ENCODE measurements at regions not wholly inside any gene's neighbourhood (a gene's known extent, or its start where the extent isn't known, plus 50 kb on each side); places are given as distances from the start of the nearest gene placed in this dataset.

DNA sequence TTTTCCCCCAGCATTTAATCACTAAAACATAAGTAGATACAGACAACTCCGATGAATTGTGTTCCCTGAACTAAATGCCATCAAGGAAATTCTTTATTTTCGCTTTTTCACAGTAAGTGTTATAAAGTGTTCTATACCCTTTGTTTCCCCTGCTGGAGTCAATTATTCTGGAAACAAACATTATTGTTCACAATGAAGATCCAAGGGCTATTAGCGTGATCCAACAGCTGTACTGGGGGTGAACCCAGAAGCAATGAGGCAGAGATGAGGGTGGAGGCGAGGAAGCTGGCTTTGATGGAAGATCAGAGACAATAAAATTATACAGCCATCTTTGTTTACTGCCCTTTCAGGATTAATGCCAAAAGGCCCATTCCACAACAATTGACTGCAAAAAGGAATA is 250.3 kb upstream of the IGF1R start:
- Histone ChIP-seq H3K4me1 (ENCODE audit: low read length) (no peaks in the 10 kb centered on the region), H3K9ac (ENCODE audit: low read length) (no peak overlapping the region), H3K27ac (ENCODE audit: low read length) (no peak overlapping the region), H3K4me3 (ENCODE audit: low read length) (no peak overlapping the region), H3K4me2 (ENCODE audit: low read length) (no peak overlapping the region), H3K79me2 (ENCODE audit: low read length) (no peaks in the 10 kb centered on the region), H2AFZ (ENCODE audit: low read depth, low read length) (no peak overlapping the region), H3K27me3 (ENCODE audit: low read depth, low read length) (peaks cover 11% of the 10 kb centered on the region), H3K9me3 (ENCODE audit: insufficient read depth, low read length) (no peaks in the 10 kb centered on the region), H4K20me1 (ENCODE audit: insufficient read depth, low read length) (no peaks in the 10 kb centered on the region), H3K36me3 (replicated peaks; ENCODE audit: low read depth, low read length) (no peaks in the 10 kb centered on the region)
- TF ChIP-seq EZH2phosphoT487 (IDR thresholded peaks at IDR 0.05; ENCODE audit: low read depth) = no peak
- TF ChIP-seq, protein P1, sequence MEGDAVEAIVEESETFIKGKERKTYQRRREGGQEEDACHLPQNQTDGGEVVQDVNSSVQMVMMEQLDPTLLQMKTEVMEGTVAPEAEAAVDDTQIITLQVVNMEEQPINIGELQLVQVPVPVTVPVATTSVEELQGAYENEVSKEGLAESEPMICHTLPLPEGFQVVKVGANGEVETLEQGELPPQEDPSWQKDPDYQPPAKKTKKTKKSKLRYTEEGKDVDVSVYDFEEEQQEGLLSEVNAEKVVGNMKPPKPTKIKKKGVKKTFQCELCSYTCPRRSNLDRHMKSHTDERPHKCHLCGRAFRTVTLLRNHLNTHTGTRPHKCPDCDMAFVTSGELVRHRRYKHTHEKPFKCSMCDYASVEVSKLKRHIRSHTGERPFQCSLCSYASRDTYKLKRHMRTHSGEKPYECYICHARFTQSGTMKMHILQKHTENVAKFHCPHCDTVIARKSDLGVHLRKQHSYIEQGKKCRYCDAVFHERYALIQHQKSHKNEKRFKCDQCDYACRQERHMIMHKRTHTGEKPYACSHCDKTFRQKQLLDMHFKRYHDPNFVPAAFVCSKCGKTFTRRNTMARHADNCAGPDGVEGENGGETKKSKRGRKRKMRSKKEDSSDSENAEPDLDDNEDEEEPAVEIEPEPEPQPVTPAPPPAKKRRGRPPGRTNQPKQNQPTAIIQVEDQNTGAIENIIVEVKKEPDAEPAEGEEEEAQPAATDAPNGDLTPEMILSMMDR (IDR thresholded peaks at IDR 0.05; ENCODE audit: low read depth, low read length) = no peak

DNA sequence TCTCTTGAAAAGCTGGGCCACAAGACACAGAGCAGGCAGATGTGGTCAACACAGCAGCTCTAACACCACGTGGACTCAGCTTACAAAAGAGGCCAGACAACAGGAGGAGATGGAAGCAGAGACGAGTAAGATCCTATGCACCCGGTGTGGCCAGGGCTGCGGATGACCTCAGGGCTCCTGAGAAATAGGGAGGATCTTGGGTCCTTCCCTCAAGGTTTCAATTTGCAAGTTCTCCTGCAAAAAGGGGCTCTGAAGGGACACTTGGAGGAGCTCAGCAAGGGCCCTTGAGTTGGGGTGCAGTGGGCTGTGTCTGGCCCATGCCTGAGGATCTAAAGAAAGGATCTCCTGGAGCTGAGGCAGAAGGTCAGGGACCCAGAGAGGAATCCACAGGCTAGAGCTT is 249.5 kb upstream of the IGF1R start:
- H3K9ac ChIP-seq (ENCODE audit: low read length) = no peak overlapping the region
- H2AFZ ChIP-seq (ENCODE audit: low read depth, low read length) = no peak overlapping the region
- H3K79me2 ChIP-seq (ENCODE audit: low read length) = no peaks in the 10 kb centered on the region
- H3K36me3 ChIP-seq (replicated peaks; ENCODE audit: low read depth, low read length) = no peaks in the 10 kb centered on the region
- no peaks in the 10 kb centered on the region for H3K9me3 ChIP-seq (ENCODE audit: insufficient read depth, low read length)
- TF ChIP-seq, protein P1 (IDR thresholded peaks at IDR 0.05; ENCODE audit: low read depth, low read length) = no peak
- no peak for TF ChIP-seq EZH2phosphoT487 (IDR thresholded peaks at IDR 0.05; ENCODE audit: low read depth)
- no peaks in the 10 kb centered on the region for H3K4me1 ChIP-seq (ENCODE audit: low read length)
- H3K27ac ChIP-seq (ENCODE audit: low read length) = no peak overlapping the region
- peaks cover 11% of the 10 kb centered on the region for H3K27me3 ChIP-seq (ENCODE audit: low read depth, low read length)
- no peak overlapping the region for H3K4me3 ChIP-seq (ENCODE audit: low read length)
- H3K4me2 ChIP-seq (ENCODE audit: low read length) = no peak overlapping the region
- H4K20me1 ChIP-seq (ENCODE audit: insufficient read depth, low read length) = no peaks in the 10 kb centered on the region

- no peaks in the 10 kb centered on the region for H3K36me3 ChIP-seq (replicated peaks; ENCODE audit: low read depth, low read length)
- TF ChIP-seq, protein P1 (IDR thresholded peaks at IDR 0.05; ENCODE audit: low read depth, low read length) = no peak
- TF ChIP-seq EZH2phosphoT487 (IDR thresholded peaks at IDR 0.05; ENCODE audit: low read depth) = no peak
- H3K27me3 ChIP-seq (ENCODE audit: low read depth, low read length) = peaks cover 11% of the 10 kb centered on the region
Observed at GRCh38 chr15:98400120-98400519, 248.2 kb upstream of the IGF1R start.

DNA sequence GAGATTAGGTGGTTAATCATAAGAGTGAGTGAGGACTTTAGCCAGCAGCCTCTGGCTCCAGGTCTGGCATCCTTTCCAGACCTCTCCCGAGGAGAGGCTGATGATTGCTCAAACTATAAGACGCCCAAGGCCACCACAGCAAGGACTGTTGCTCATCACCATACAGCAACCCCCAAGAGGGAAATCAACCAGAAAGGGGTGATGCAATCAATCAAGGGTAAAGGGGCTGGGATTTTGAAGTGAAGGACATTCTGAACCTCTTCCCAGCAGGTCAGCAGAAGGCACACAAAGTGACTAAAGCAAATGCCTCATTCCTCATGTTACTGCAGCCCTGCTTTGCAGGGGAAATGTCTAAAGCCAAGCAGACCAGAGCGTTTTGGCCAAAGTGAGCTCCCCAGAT is 247.3 kb upstream of the IGF1R start:
- no peak for TF ChIP-seq EZH2phosphoT487 (IDR thresholded peaks at IDR 0.05; ENCODE audit: low read depth)
- Histone ChIP-seq H3K4me3 (ENCODE audit: low read length) (no peak overlapping the region), H3K79me2 (ENCODE audit: low read length) (no peaks in the 10 kb centered on the region), H3K27ac (ENCODE audit: low read length) (no peak overlapping the region), H3K27me3 (ENCODE audit: low read depth, low read length) (peaks cover 11% of the 10 kb centered on the region), H3K4me2 (ENCODE audit: low read length) (no peak overlapping the region), H3K4me1 (ENCODE audit: low read length) (no peaks in the 10 kb centered on the region), H3K9ac (ENCODE audit: low read length) (no peak overlapping the region), H4K20me1 (ENCODE audit: insufficient read depth, low read length) (no peaks in the 10 kb centered on the region), H3K36me3 (replicated peaks; ENCODE audit: low read depth, low read length) (no peaks in the 10 kb centered on the region), H3K9me3 (ENCODE audit: insufficient read depth, low read length) (no peaks in the 10 kb centered on the region), H2AFZ (ENCODE audit: low read depth, low read length) (no peak overlapping the region)

More at GRCh38 chr15:98400120-98400519, 248.2 kb upstream of the IGF1R start:
- H3K9ac ChIP-seq (ENCODE audit: low read length) = no peak overlapping the region
- H3K79me2 ChIP-seq (ENCODE audit: low read length) = no peaks in the 10 kb centered on the region
- H3K9me3 ChIP-seq (ENCODE audit: insufficient read depth, low read length) = no peaks in the 10 kb centered on the region
- H2AFZ ChIP-seq (ENCODE audit: low read depth, low read length) = no peak overlapping the region
- no peak overlapping the region for H3K4me3 ChIP-seq (ENCODE audit: low read length)
- no peaks in the 10 kb centered on the region for H3K4me1 ChIP-seq (ENCODE audit: low read length)
- no peak overlapping the region for H3K4me2 ChIP-seq (ENCODE audit: low read length)
- no peak overlapping the region for H3K27ac ChIP-seq (ENCODE audit: low read length)
- no peaks in the 10 kb centered on the region for H4K20me1 ChIP-seq (ENCODE audit: insufficient read depth, low read length)

- Histone ChIP-seq H3K9ac (ENCODE audit: low read length) (no peak overlapping the region), H3K27ac (ENCODE audit: low read length) (no peak overlapping the region), H3K9me3 (ENCODE audit: insufficient read depth, low read length) (no peaks in the 10 kb centered on the region), H3K36me3 (replicated peaks; ENCODE audit: low read depth, low read length) (no peaks in the 10 kb centered on the region), H2AFZ (ENCODE audit: low read depth, low read length) (no peak overlapping the region), H4K20me1 (ENCODE audit: insufficient read depth, low read length) (no peaks in the 10 kb centered on the region), H3K4me2 (ENCODE audit: low read length) (no peak overlapping the region), H3K79me2 (ENCODE audit: low read length) (no peaks in the 10 kb centered on the region), H3K4me1 (ENCODE audit: low read length) (no peaks in the 10 kb centered on the region), H3K4me3 (ENCODE audit: low read length) (no peak overlapping the region), H3K27me3 (ENCODE audit: low read depth, low read length) (peaks cover 11% of the 10 kb centered on the region)
- TF ChIP-seq, protein P1 (IDR thresholded peaks at IDR 0.05; ENCODE audit: low read depth, low read length) = no peak
- no peak for TF ChIP-seq EZH2phosphoT487 (IDR thresholded peaks at IDR 0.05; ENCODE audit: low read depth)
Observed at GRCh38 chr15:98402486-98402885, 245.9 kb upstream of the IGF1R start.

Measured in OCI-LY3 (cell line).